Hepatocyte (in vitro differentiated cells): ENCODE measurements at regions not wholly inside any gene's neighbourhood (a gene's known extent, or its start where the extent isn't known, plus 50 kb on each side); places are given as distances from the start of the nearest gene placed in this dataset.
A peak's percentile ranks its signal among the peaks of the same experiment; 100 is the strongest.

ENCODE experiments used
- DNase-seq: peaks from one replicate; pipeline ENCODE4 v3.0.0-alpha.2; 2016; ENCODE audit warnings: low spot score
- H2AFZ ChIP-seq: fragments of 200-600 bp; sonication (generic); 2 replicates; pipeline ENCODE4 v1.6.0; 2016; ENCODE audit warnings: antibody characterized with exemption, mild to moderate bottlenecking
- H3K27ac ChIP-seq: fragments of 200-600 bp; sonication (generic); 2 replicates; pipeline ENCODE4 v1.5.1; 2016; ENCODE audit warnings: mild to moderate bottlenecking
- H3K27me3 ChIP-seq: fragments of 200-600 bp; sonication (generic); 2 replicates; pipeline ENCODE4 v1.6.1; 2016
- H3K36me3 ChIP-seq: fragments of 200-600 bp; sonication (generic); replicated peaks from 2 replicates; pipeline ENCODE4 v1.5.1; 2016; ENCODE audit warnings: low read depth; ENCODE audit not compliant: insufficient read depth
- H3K4me1 ChIP-seq: fragments of 200-600 bp; sonication (generic); 2 replicates; pipeline ENCODE4 v1.5.1; 2016; ENCODE audit warnings: mild to moderate bottlenecking, moderate library complexity; ENCODE audit not compliant: insufficient read depth
- H3K4me2 ChIP-seq: fragments of 200-600 bp; sonication (generic); 2 replicates; pipeline ENCODE4 v1.6.0; 2016
- H3K4me3 ChIP-seq: fragments of 200-600 bp; sonication (generic); 2 replicates; pipeline ENCODE4 v1.5.1; 2016; ENCODE audit warnings: mild to moderate bottlenecking
- H3K79me2 ChIP-seq: fragments of 200-600 bp; sonication (generic); 2 replicates; pipeline ENCODE4 v1.6.0; 2017; ENCODE audit warnings: mild to moderate bottlenecking
- H3K9me2 ChIP-seq: fragments of 200-600 bp; sonication (generic); replicated peaks from 2 replicates; pipeline ENCODE4 v1.6.0; 2017; ENCODE audit warnings: mild to moderate bottlenecking; ENCODE audit not compliant: insufficient read depth
- H3K9me3 ChIP-seq: fragments of 200-600 bp; sonication (generic); 2 replicates; pipeline ENCODE4 v1.5.1; 2016; ENCODE audit warnings: low read depth, mild to moderate bottlenecking
- H4K20me1 ChIP-seq: fragments of 200-600 bp; sonication (generic); 2 replicates; pipeline ENCODE4 v1.6.0; 2016; ENCODE audit warnings: mild to moderate bottlenecking; ENCODE audit not compliant: insufficient read depth, poor library complexity, severe bottlenecking
- CTCF ChIP-seq: fragments of 200-600 bp; sonication (generic); IDR thresholded peaks from 2 replicates; pipeline ENCODE4 v1.5.1; 2016; ENCODE audit warnings: antibody characterized with exemption, mild to moderate bottlenecking; ENCODE audit not compliant: poor library complexity
- EZH2 ChIP-seq: fragments of 200-600 bp; sonication (generic); IDR thresholded peaks from 2 replicates; pipeline ENCODE4 v1.6.1; 2016; ENCODE audit warnings: antibody characterized with exemption, mild to moderate bottlenecking, borderline replicate concordance
- EZH2phosphoT487 ChIP-seq: fragments of 200-600 bp; sonication (generic); IDR thresholded peaks from one replicate; pipeline ENCODE4 v1.6.1; 2018; ENCODE audit warnings: antibody characterized with exemption, mild to moderate bottlenecking, low read depth, moderate library complexity; ENCODE audit not compliant: unreplicated experiment, severe bottlenecking
- WGBS: methylation state at CpG from one replicate; pipeline ENCODE4 v1.1.6; 2016; ENCODE audit warnings: low lambda C conversion rate; ENCODE audit errors: missing lambda C conversion rate; 5-methylcytosine and 5-hydroxymethylcytosine counted together

DNA sequence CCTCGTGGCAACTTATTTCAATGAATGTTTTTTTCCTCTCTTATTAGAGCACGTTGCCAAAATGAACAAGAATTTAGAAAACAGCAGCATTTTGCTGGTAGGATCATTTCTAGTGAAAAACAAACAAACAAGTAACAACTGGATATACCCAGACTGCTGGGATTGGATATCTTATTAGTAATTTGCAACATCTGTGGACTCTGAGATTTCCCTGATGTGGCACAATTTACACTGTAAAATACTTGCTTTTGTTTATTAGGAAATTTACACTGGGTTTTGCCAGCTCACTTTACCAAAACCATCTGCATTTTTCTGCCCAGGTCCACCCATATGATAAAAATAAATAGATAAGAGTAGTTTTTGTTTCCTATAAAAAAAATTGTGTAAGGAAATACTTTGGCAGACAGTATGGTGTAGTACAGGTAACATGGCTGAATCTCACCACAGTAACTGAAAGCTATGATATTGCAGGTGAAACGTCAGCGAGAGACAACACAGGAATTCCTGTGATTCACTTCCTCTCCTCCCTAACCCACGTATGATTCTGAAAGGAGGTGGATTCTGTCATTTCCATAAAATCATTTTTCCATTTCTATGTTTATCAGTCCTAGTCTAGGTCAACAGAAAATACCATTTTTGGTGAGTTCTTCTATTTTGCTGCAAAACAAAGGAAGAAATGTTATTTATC lies 176.2 kb upstream of the NOVA1 start:
- Histone ChIP-seq H3K4me1 (no peaks in the 10 kb centered on the region), H3K9me3 (no peaks in the 10 kb centered on the region), H3K36me3 (no peaks in the 10 kb centered on the region), H3K79me2 (no peaks in the 10 kb centered on the region), H3K4me3 (no peak overlapping the region), H3K9me2 (no peaks in the 10 kb centered on the region), H2AFZ (no peak overlapping the region), H3K27me3 (no peaks in the 10 kb centered on the region), H3K4me2 (no peak overlapping the region), H3K27ac (no peak overlapping the region), H4K20me1 (no peaks in the 10 kb centered on the region)
- WGBS, result 75% methylated on average over 5 of the region's 5 CpGs
- TF ChIP-seq EZH2 (no peak), EZH2phosphoT487 (no peak), CTCF (no peak)
- DNase-seq, result no peak

- Histone ChIP-seq H4K20me1 (no peaks in the 10 kb centered on the region), H3K9me3 (no peaks in the 10 kb centered on the region), H3K79me2 (no peaks in the 10 kb centered on the region), H3K36me3 (no peaks in the 10 kb centered on the region), H3K27ac (no peak overlapping the region), H3K4me1 (no peaks in the 10 kb centered on the region), H2AFZ (no peak overlapping the region), H3K4me3 (no peak overlapping the region), H3K27me3 (no peaks in the 10 kb centered on the region), H3K4me2 (peak overlapping the region; percentile 15), H3K9me2 (no peaks in the 10 kb centered on the region)
- 69% methylated on average over 5 of the region's 5 CpGs for WGBS
- TF ChIP-seq EZH2phosphoT487 (no peak), EZH2 (no peak), CTCF (no peak)
- no peak for DNase-seq
These were observed 178.1 kb upstream of the NOVA1 start for GRCh38 chr14:26775765-26776563.

DNA sequence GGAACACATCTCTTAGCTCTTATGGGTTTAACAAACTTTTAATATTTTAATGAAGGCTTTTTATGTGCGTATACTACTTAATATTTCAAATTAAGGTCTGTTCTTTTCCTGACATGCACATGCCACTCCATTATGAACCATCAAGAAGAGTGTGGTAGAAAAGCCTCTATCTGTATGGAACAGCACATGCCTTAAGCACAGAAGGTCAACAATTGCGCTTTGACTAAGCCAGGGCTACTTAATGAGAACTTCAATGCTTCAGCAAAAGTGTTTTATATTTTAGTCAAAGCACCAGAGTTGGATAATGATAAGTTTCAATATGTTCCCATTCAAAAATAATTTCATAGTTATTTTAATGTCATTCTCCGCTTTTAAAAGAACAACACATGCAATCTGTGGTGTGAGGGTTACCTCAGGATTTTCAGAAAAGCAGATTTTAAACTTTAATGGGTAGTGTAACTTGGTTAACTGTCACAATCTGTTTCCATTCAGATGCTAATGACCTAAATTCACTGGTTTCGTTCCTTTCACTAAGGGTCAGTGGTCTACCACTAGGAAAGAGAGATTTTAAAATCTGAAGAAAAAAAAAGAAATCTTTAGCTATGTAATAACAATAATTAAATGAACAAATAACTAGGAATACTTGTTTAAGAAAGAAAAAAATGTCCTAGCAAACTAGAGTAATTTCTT lies 193.4 kb upstream of the NOVA1 start:
- Histone ChIP-seq H3K27ac (no peak overlapping the region), H3K9me2 (no peaks in the 10 kb centered on the region), H3K4me2 (no peak overlapping the region), H3K79me2 (no peaks in the 10 kb centered on the region), H4K20me1 (no peaks in the 10 kb centered on the region), H3K9me3 (no peaks in the 10 kb centered on the region), H3K4me1 (no peaks in the 10 kb centered on the region), H3K36me3 (no peaks in the 10 kb centered on the region), H3K27me3 (no peaks in the 10 kb centered on the region), H3K4me3 (no peak overlapping the region), H2AFZ (no peak overlapping the region)
- no peak for TF ChIP-seq EZH2phosphoT487
- no peak for TF ChIP-seq EZH2
- no peak for TF ChIP-seq CTCF
- no peak for DNase-seq
- 56% methylated on average over 4 of the region's 4 CpGs for WGBS
